H9 (cell line): ENCODE measurements at regions not wholly inside any gene's neighbourhood (a gene's known extent, or its start where the extent isn't known, plus 50 kb on each side); places are given as distances from the start of the nearest gene placed in this dataset.

Experiments used
- DNase-seq: peaks from one replicate; pipeline ENCODE4 v3.0.0-alpha.2; 2017
- H2AFZ ChIP-seq: one replicate; pipeline ENCODE4 v1.6.1; 2013; ENCODE audit warnings: mild to moderate bottlenecking, low read length, control low read depth, moderate library complexity
- H2AK5ac ChIP-seq: 2 replicates; pipeline ENCODE4 v1.6.1; 2013; ENCODE audit warnings: low read length, control low read depth, mixed read lengths; ENCODE audit not compliant: insufficient read length
- H2BK120ac ChIP-seq: one replicate; pipeline ENCODE4 v1.6.1; 2013; ENCODE audit warnings: low read depth, mild to moderate bottlenecking, low read length, control low read depth, inconsistent platforms; ENCODE audit not compliant: poor library complexity, severe bottlenecking
- H2BK12ac ChIP-seq: 2 replicates; pipeline ENCODE4 v1.6.1; 2013; ENCODE audit warnings: low read length, control low read depth, mixed read lengths, low read depth; ENCODE audit not compliant: insufficient read length
- H2BK15ac ChIP-seq: 2 replicates; pipeline ENCODE4 v1.6.1; 2013; ENCODE audit warnings: low read depth, low read length, control low read depth
- H2BK20ac ChIP-seq: one replicate; pipeline ENCODE4 v1.6.1; 2013; ENCODE audit warnings: low read depth, mild to moderate bottlenecking, low read length, control low read depth, inconsistent platforms; ENCODE audit not compliant: poor library complexity, severe bottlenecking
- H2BK5ac ChIP-seq: 2 replicates; pipeline ENCODE4 v1.6.1; 2013; ENCODE audit warnings: low read length, control low read depth, mixed read lengths; ENCODE audit not compliant: insufficient read length
- H3K14ac ChIP-seq: 2 replicates; pipeline ENCODE4 v1.6.1; 2013; ENCODE audit warnings: low read length, control low read depth; ENCODE audit not compliant: insufficient read depth
- H3K18ac ChIP-seq: 2 replicates; pipeline ENCODE4 v1.6.1; 2013; ENCODE audit warnings: low read depth, mild to moderate bottlenecking, mixed read lengths, low read length, control low read depth; ENCODE audit not compliant: insufficient read length
- H3K23ac ChIP-seq: 2 replicates; pipeline ENCODE4 v1.6.1; 2013; ENCODE audit warnings: low read length, control low read depth, mixed read lengths, low read depth; ENCODE audit not compliant: insufficient read length
- H3K23me2 ChIP-seq: 2 replicates; pipeline ENCODE4 v1.6.1; 2013; ENCODE audit warnings: low read depth, mild to moderate bottlenecking, mixed read lengths, low read length, control low read depth; ENCODE audit not compliant: insufficient read length, poor library complexity, severe bottlenecking
- H3K27ac ChIP-seq: 2 replicates; pipeline ENCODE4 v1.5.1; 2013; ENCODE audit warnings: low read length, control low read depth, mixed read lengths, low read depth; ENCODE audit not compliant: insufficient read length
- H3K27me3 ChIP-seq: 2 replicates; pipeline ENCODE4 v1.6.1; 2013; ENCODE audit warnings: low read length, control low read depth, inconsistent platforms; ENCODE audit not compliant: insufficient read depth
- H3K4ac ChIP-seq: 2 replicates; pipeline ENCODE4 v1.6.1; 2013; ENCODE audit warnings: low read depth, mild to moderate bottlenecking, control low read depth, inconsistent platforms, low read length, moderate library complexity
- H3K4me1 ChIP-seq: 2 replicates; pipeline ENCODE4 v1.6.1; 2013; ENCODE audit warnings: low read length, control low read depth, inconsistent platforms; ENCODE audit not compliant: insufficient read depth
- H3K4me2 ChIP-seq: 2 replicates; pipeline ENCODE4 v1.6.1; 2013; ENCODE audit warnings: low read length, control low read depth, mixed read lengths; ENCODE audit not compliant: insufficient read length, insufficient read depth
- H3K56ac ChIP-seq: 2 replicates; pipeline ENCODE4 v1.6.1; 2013; ENCODE audit warnings: low read depth, mild to moderate bottlenecking, mixed read lengths, low read length, control low read depth; ENCODE audit not compliant: insufficient read length
- H3K79me1 ChIP-seq: 2 replicates; pipeline ENCODE4 v1.6.1; 2013; ENCODE audit warnings: low read depth, mild to moderate bottlenecking, moderate library complexity, low read length, control low read depth, inconsistent platforms; ENCODE audit not compliant: insufficient read depth, poor library complexity, severe bottlenecking
- H3K79me2 ChIP-seq: 2 replicates; pipeline ENCODE4 v1.6.1; 2013; ENCODE audit warnings: low read length, control low read depth, inconsistent platforms; ENCODE audit not compliant: insufficient read depth
- H3K9ac ChIP-seq: 2 replicates; pipeline ENCODE4 v1.6.1; 2013; ENCODE audit warnings: low read length, control low read depth, mixed read lengths; ENCODE audit not compliant: insufficient read length; ENCODE audit errors: extremely low read depth
- H3K9me3 ChIP-seq: one replicate; pipeline ENCODE4 v1.6.1; 2013; ENCODE audit warnings: low read depth, low read length, inconsistent platforms; ENCODE audit not compliant: control insufficient read depth
- H3T11ph ChIP-seq: one replicate; pipeline ENCODE4 v1.6.1; 2013; ENCODE audit warnings: mild to moderate bottlenecking, low read length, control low read depth, inconsistent platforms
- H4K20me1 ChIP-seq: one replicate; pipeline ENCODE4 v1.6.1; 2013; ENCODE audit not compliant: control insufficient read depth, insufficient read length, insufficient read depth
- H4K5ac ChIP-seq: 2 replicates; pipeline ENCODE4 v1.6.1; 2013; ENCODE audit warnings: low read depth, mild to moderate bottlenecking, mixed read lengths, low read length, control low read depth; ENCODE audit not compliant: insufficient read length
- H4K8ac ChIP-seq: replicated peaks from 2 replicates; pipeline ENCODE4 v1.6.1; 2013; ENCODE audit warnings: low read length, control low read depth, mixed read lengths, low read depth; ENCODE audit not compliant: insufficient read length
- H4K91ac ChIP-seq: 2 replicates; pipeline ENCODE4 v1.6.1; 2013; ENCODE audit warnings: low read depth, mild to moderate bottlenecking, moderate library complexity, mixed read lengths, low read length, control low read depth; ENCODE audit not compliant: insufficient read length
- H3K27ac Mint-ChIP-seq, 3 experiments: 2 replicates in 2 of 3; 3 replicates in 1 of 3; pipeline ENCODE4 v1.8.0; 2020 to 2021; ENCODE audit warnings: mixed read lengths in 3 of 3, mild to moderate bottlenecking in 1 of 3, moderate library complexity in 1 of 3
- H3K27me3 Mint-ChIP-seq: 2 replicates; pipeline ENCODE4 v1.8.0; 2021; ENCODE audit warnings: low read depth, mild to moderate bottlenecking, moderate library complexity, mixed read lengths
- H3K36me3 Mint-ChIP-seq, 3 experiments: 2 replicates in 2 of 3; 3 replicates in 1 of 3; pipeline ENCODE4 v1.8.0; 2020 to 2021; ENCODE audit warnings: low read depth in 3 of 3, mixed read lengths in 3 of 3; ENCODE audit not compliant: insufficient read depth in 1 of 3
- H3K4me1 Mint-ChIP-seq, 2 experiments: 2 replicates each; pipeline ENCODE4 v1.8.0; 2020; ENCODE audit warnings: mixed read lengths in 2 of 2
- H3K4me3 Mint-ChIP-seq, 2 experiments: 2 replicates in 1 of 2; 3 replicates in 1 of 2; pipeline ENCODE4 v1.8.0; 2020 to 2021; ENCODE audit warnings: mild to moderate bottlenecking in 2 of 2, mixed read lengths in 2 of 2, moderate library complexity in 1 of 2
- H3K9me3 Mint-ChIP-seq, 2 experiments: 2 replicates in 1 of 2; 3 replicates in 1 of 2; pipeline ENCODE4 v1.8.0; 2020; ENCODE audit warnings: mild to moderate bottlenecking in 2 of 2, mixed read lengths in 2 of 2, moderate library complexity in 1 of 2
- WGBS: extraction: QIAGEN DNeasy Blood & Tissue Kit; methylation state at CpG from one replicate; pipeline ENCODE4 v1.1.7; 2013; ENCODE audit warnings: missing lambda C conversion rate, low lambda C conversion rate, mixed read lengths; ENCODE audit not compliant: insufficient read length; ENCODE audit errors: extremely low coverage; 5-methylcytosine and 5-hydroxymethylcytosine counted together
- TF ChIP-seq, protein P1 (sequence below): fragments of 200-600 bp; sonication (generic); conservative IDR thresholded peaks from 3 replicates; pipeline ENCODE4 v1.8.0; 2021; ENCODE audit warnings: antibody characterized with exemption, mild to moderate bottlenecking

DNA sequence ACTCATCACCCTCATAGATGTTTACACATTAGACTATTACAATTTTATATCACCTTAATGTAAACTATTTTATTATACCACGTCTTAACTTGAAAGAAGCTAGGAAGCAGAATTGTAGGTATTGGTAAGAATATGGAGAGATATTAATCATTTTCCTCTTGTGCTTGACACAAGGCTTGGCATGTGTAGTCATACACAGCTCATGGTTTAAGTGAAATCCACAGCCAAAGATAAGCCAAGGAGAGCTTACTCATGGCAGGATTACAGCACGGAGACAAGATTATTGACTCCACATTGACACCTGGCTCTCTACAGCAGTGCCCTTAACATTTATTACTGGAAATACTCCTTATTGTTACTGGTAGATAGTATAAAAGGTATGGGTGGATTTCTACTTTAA lies 68.4 kb upstream of the ADGRL4 start:
- WGBS, result no CpG with 5 or more reads among the region's 2 CpGs
- H4K5ac ChIP-seq, result no peak overlapping the region
- no peaks in the 10 kb centered on the region for H3K27me3 Mint-ChIP-seq
- TF ChIP-seq, protein P1, sequence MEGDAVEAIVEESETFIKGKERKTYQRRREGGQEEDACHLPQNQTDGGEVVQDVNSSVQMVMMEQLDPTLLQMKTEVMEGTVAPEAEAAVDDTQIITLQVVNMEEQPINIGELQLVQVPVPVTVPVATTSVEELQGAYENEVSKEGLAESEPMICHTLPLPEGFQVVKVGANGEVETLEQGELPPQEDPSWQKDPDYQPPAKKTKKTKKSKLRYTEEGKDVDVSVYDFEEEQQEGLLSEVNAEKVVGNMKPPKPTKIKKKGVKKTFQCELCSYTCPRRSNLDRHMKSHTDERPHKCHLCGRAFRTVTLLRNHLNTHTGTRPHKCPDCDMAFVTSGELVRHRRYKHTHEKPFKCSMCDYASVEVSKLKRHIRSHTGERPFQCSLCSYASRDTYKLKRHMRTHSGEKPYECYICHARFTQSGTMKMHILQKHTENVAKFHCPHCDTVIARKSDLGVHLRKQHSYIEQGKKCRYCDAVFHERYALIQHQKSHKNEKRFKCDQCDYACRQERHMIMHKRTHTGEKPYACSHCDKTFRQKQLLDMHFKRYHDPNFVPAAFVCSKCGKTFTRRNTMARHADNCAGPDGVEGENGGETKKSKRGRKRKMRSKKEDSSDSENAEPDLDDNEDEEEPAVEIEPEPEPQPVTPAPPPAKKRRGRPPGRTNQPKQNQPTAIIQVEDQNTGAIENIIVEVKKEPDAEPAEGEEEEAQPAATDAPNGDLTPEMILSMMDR, result no peak
- no peak overlapping the region for H3K18ac ChIP-seq
- H3K79me2 ChIP-seq, result no peaks in the 10 kb centered on the region
- no peak overlapping the region for H2BK15ac ChIP-seq
- no peak overlapping the region for H4K8ac ChIP-seq
- H3K9ac ChIP-seq, result no peak overlapping the region
- H3K4me1 Mint-ChIP-seq, result peaks cover 3 to 4% of the 10 kb centered on the region in 2 experiments; a peak in 3 of 4 replicates
- no peak overlapping the region for H3K27ac Mint-ChIP-seq
- peaks cover 0 to 2% of the 10 kb centered on the region in 2 experiments; a peak in 1 of 5 replicates for H3K9me3 Mint-ChIP-seq
- H2AFZ ChIP-seq, result no peak overlapping the region
- no peak overlapping the region for H2BK20ac ChIP-seq
- H3K4me2 ChIP-seq, result no peak overlapping the region
- H3K27ac ChIP-seq, result no peak overlapping the region
- H3K4ac ChIP-seq, result no peak overlapping the region
- H2BK12ac ChIP-seq, result no peak overlapping the region
- H4K20me1 ChIP-seq, result no peaks in the 10 kb centered on the region
- H2BK120ac ChIP-seq, result no peak overlapping the region
- no peak overlapping the region for H3K4me3 Mint-ChIP-seq
- H3T11ph ChIP-seq, result no peak overlapping the region
- H3K4me1 ChIP-seq, result no peaks in the 10 kb centered on the region; the same call in 1 of the 2 replicates
- DNase-seq, result no peak
- no peak overlapping the region for H3K56ac ChIP-seq
- H4K91ac ChIP-seq, result no peak overlapping the region
- no peaks in the 10 kb centered on the region for H3K79me1 ChIP-seq
- H3K23ac ChIP-seq, result no peak overlapping the region
- H3K9me3 ChIP-seq, result no peaks in the 10 kb centered on the region
- H3K14ac ChIP-seq, result no peak overlapping the region
- no peaks in the 10 kb centered on the region for H3K23me2 ChIP-seq
- peaks cover 0 to 1% (median 0%) of the 10 kb centered on the region in 3 experiments; a peak in 1 of 7 replicates for H3K36me3 Mint-ChIP-seq
- no peaks in the 10 kb centered on the region for H3K27me3 ChIP-seq
- H2AK5ac ChIP-seq, result no peak overlapping the region
- no peak overlapping the region for H2BK5ac ChIP-seq
